ENCODE measurements at regions not wholly inside any gene's neighbourhood (a gene's known extent, or its start where the extent isn't known, plus 50 kb on each side); places are given as distances from the start of the nearest gene placed in this dataset.

DNA sequence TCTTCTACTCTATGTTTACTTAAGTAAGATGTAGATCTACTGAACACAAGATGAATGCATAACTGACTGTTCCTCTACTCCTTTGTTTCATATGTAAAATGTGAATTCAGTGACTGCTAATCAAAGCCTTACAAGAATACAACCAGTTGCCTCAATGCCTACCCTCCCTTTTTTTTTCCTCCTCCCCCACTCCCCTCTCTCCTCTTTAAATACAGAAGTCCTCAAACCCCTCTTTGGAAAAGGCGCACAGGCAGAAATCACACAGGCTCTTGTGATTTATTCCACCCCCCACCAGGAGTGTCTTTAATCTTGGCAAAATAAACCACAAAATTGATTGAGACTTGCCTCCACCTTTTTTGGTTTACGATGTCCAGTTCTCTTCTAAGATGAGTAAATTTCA, 398.5 kb downstream of the DMAC1 start:
- no peak overlapping the region for H3K4me3 ChIP-seq (ENCODE audit: low read depth, low read length)
- no peak for DNase-seq (ENCODE audit: low read depth)
- no peak for TF ChIP-seq CTCF (IDR thresholded peaks at IDR 0.05; ENCODE audit: insufficient read depth, low read depth, low read length, missing control alignments)

DNA sequence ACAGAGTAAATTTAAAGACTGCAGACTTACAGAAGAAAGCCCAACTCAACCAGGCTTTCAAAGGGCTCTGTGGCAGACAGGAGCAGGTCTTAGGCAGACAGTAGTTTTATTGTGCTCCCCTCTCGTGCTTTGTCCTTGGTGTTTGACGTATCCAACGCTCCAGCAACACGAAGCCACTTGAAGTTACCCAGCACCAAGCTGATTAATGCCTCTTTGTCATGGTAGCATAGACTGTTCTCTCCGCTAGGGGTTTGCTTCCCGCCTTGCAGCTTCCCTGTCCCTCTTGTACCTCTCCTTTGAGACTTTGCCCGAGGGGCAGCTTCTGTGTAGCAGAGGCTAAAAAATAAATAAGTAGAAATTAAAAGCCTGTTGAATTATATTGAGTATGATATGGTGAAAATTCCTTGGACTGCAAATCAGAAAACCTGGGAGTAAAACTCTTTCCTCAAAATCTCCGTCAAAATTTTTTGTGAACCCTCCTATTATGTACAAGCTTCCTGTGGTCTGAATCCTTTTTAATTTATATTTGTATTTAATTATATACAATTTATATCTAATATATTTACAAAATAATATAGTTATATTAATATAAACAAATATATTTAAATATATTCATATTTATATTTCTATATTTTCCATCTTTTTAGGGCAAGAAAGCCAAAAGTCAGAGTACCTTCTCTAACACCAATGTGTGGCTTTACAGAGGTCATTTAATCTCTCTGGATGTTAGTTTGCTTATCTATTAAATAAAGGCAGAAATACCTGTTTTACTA, 405.4 kb downstream of the DMAC1 start:
- no peak for DNase-seq (ENCODE audit: low read depth)
- no peak overlapping the region for H3K4me3 ChIP-seq (ENCODE audit: low read depth, low read length)
- no peak for TF ChIP-seq CTCF (IDR thresholded peaks at IDR 0.05; ENCODE audit: insufficient read depth, low read depth, low read length, missing control alignments)

- H3K4me3 ChIP-seq (ENCODE audit: low read depth, low read length), result no peak overlapping the region
- DNase-seq (ENCODE audit: low read depth), result no peak
- TF ChIP-seq CTCF (IDR thresholded peaks at IDR 0.05; ENCODE audit: insufficient read depth, low read depth, low read length, missing control alignments), result no peak
Measured at GRCh38 chr9:7392148-7392547, 407.4 kb downstream of the DMAC1 start.

- no peak for TF ChIP-seq CTCF (IDR thresholded peaks at IDR 0.05; ENCODE audit: insufficient read depth, low read depth, low read length, missing control alignments)
- DNase-seq (ENCODE audit: low read depth), result no peak
- no peak overlapping the region for H3K4me3 ChIP-seq (ENCODE audit: low read depth, low read length)
Measured at GRCh38 chr9:7388755-7389154, 410.8 kb downstream of the DMAC1 start.

GRCh38 chr9:7387840-7388239, 411.7 kb downstream of the DMAC1 start:
- DNase-seq (ENCODE audit: low read depth), result no peak
- no peak for TF ChIP-seq CTCF (IDR thresholded peaks at IDR 0.05; ENCODE audit: insufficient read depth, low read depth, low read length, missing control alignments)
- no peak overlapping the region for H3K4me3 ChIP-seq (ENCODE audit: low read depth, low read length)

DNA sequence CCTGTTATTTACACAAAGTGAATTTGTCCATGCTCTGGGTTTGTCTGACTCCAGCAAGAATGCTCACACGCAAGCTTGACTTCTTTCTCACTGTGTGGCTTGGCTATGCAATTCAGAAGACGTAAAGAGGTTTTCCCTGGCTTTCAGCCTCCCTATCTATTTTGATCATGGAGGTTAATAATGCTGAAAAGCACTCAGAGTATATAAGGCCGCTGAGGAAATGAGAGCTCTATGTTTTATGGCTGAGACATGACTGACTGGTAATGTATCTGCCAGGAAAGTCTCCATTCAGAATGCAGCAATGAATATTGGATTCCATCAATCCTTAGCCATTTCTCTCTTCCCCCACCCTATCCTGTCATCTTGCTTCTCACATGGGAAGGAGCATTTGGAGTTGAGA, 417.3 kb downstream of the DMAC1 start:
- no peak for TF ChIP-seq CTCF (IDR thresholded peaks at IDR 0.05; ENCODE audit: insufficient read depth, low read depth, low read length, missing control alignments)
- no peak for DNase-seq (ENCODE audit: low read depth)
- no peak overlapping the region for H3K4me3 ChIP-seq (ENCODE audit: low read depth, low read length)

GRCh38 chr9:7377489-7377888, 422.1 kb downstream of the DMAC1 start:
- TF ChIP-seq CTCF (IDR thresholded peaks at IDR 0.05; ENCODE audit: insufficient read depth, low read depth, low read length, missing control alignments), result no peak
- H3K4me3 ChIP-seq (ENCODE audit: low read depth, low read length), result no peak overlapping the region
- DNase-seq (ENCODE audit: low read depth), result no peak
